RWPE1 (cell line): ENCODE measurements at regions not wholly inside any gene's neighbourhood (a gene's known extent, or its start where the extent isn't known, plus 50 kb on each side); places are given as distances from the start of the nearest gene placed in this dataset.

Experiments used
- CTCF ChIA-PET: fragments of 350-600 bp; sonication (Branson Sonifier 250); formaldehyde crosslinking; extraction: SDS; loops from one replicate; lab custom pipeline; 2021; lab: Yijun Ruan, JAX
- POLR2A ChIA-PET: fragments of 400-600 bp; formaldehyde crosslinking; extraction: SDS; loops from one replicate; lab custom pipeline; 2020; ENCODE audit warnings: antibody characterized with exemption; ENCODE audit not compliant: low non-redundant PET; lab: Yijun Ruan, JAX
- DNase-seq: peaks from one replicate; pipeline ENCODE4 v3.0.0; 2012; ENCODE audit warnings: low spot score
- H3K27ac ChIP-seq: fragments of 450-650 bp; 2 replicates; pipeline ENCODE4 v1.5.1; 2017
- TF ChIP-seq, protein P1 (sequence below): fragments of 450-650 bp; conservative IDR thresholded peaks from 2 replicates; pipeline ENCODE4 v1.5.1; 2017; ENCODE audit warnings: low read depth, mild to moderate bottlenecking

DNA sequence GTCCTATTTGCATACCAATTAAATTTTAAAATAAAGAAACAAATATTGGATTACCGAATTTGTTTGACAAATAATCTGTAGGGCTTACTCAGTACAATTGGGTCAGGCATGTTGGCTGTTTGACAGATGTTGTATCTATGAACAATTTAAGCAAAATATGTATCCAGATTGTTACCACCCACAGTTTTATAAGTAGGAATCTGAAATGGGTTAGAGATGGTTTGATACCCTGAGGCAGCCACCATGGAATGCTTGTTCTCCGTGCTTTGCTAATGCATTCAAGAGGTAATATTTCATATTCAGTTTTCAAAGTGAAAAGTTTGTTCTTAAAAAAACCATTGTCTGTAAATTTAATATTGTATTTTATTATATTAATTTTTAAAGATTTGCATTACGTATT is 285.1 kb upstream of the ARRDC3 start:
- TF ChIP-seq, protein P1, sequence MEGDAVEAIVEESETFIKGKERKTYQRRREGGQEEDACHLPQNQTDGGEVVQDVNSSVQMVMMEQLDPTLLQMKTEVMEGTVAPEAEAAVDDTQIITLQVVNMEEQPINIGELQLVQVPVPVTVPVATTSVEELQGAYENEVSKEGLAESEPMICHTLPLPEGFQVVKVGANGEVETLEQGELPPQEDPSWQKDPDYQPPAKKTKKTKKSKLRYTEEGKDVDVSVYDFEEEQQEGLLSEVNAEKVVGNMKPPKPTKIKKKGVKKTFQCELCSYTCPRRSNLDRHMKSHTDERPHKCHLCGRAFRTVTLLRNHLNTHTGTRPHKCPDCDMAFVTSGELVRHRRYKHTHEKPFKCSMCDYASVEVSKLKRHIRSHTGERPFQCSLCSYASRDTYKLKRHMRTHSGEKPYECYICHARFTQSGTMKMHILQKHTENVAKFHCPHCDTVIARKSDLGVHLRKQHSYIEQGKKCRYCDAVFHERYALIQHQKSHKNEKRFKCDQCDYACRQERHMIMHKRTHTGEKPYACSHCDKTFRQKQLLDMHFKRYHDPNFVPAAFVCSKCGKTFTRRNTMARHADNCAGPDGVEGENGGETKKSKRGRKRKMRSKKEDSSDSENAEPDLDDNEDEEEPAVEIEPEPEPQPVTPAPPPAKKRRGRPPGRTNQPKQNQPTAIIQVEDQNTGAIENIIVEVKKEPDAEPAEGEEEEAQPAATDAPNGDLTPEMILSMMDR: no peak
- DNase-seq: no peak
- CTCF ChIA-PET: no interaction called here
- no peak overlapping the region for H3K27ac ChIP-seq
- POLR2A ChIA-PET: no interaction called here

DNA sequence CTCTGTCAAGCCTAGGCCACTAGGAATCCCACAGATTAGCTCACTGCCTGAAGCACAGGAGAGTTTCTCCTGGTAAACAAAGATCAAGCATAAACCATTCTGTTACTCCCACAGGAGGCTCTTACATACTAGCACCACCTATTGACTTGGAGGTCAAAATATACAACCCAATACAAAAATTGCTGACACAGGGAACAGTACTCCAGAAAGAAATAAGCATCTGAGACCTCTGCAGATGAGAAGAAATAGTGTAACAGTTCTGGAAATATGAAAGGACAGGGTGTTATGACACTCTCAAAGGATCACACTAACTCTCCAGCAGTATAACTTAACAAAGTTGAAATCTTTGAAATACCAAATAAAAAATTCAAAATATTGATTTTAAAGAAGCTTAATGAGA is 269.6 kb upstream of the ARRDC3 start:
- CTCF ChIA-PET: interaction anchor here (2.7 kb wide), 1 partner anchor 11 kb away, joined by 7 read pairs; no protein-coding TSS in a partner anchor
- POLR2A ChIA-PET: no interaction called here
- TF ChIP-seq, protein P1: no peak
- DNase-seq: no peak
- H3K27ac ChIP-seq: no peak overlapping the region

DNA sequence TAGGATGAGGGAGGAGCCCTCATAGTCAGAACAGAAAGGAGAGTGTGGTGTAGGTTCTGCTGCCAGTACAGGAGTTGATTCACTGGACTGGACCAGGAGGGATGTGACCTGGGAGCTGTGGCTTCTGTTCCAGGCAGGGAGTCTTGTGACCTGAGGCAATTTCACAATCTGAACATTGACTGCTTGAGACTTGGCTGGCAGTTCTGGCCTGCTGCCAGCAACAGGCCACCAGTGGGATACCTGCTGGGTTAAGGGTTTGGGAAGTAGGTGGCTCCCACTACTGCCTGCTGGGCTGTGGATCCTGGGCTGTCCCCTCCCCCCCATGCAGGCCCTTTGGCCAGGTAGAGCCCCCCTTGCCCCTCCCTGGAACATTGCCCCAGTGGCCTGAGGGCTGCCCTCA is 268.6 kb upstream of the ARRDC3 start:
- TF ChIP-seq, protein P1: no peak
- CTCF ChIA-PET: interaction anchor here (2.7 kb wide), 1 partner anchor 10 kb away, joined by 7 read pairs; no protein-coding TSS in a partner anchor
- DNase-seq: no peak
- POLR2A ChIA-PET: no interaction called here
- no peak overlapping the region for H3K27ac ChIP-seq

DNA sequence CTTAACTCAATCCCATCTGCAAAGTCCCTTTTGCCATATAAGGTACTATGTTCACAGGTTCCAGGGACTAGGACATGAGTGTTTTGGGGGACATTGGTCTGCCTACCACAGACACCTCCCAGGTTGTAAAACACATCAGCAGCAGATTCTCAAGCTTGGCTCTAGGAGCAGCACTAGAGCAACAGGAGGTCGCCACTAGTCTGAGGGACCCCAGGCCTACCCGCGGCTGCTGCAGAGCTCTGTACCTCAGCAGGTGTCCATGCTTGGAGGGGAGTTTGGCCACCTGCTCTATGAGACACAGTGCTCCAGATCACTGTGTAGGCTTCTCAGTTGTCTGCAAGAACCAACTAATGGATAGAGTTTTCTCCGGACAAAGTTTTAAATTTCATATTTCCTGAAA is 262.2 kb upstream of the ARRDC3 start:
- ChIA-PET CTCF (no interaction called here), POLR2A (no interaction called here)
- H3K27ac ChIP-seq: no peak overlapping the region
- DNase-seq: no peak
- TF ChIP-seq, protein P1: no peak

DNA sequence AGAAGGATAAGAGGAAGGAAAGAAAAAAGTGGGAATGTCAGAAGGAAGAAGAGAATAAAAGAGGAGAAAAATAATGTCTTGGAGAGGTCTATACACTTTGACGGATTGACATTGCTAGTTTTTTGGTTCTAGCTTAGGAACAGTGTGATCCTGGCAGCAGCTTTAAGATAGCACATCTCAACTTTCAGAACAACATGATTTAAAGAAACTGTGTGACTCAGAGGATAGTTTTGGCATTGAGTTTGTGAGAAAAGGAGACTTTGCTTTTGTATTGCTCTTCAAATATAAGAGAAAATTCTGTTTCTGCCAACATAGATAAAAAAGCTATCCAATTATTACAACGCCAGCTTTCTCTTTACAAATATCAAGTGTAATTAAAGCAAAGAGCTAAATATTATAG is 260.7 kb upstream of the ARRDC3 start:
- CTCF ChIA-PET: no interaction called here
- POLR2A ChIA-PET: no interaction called here

DNA sequence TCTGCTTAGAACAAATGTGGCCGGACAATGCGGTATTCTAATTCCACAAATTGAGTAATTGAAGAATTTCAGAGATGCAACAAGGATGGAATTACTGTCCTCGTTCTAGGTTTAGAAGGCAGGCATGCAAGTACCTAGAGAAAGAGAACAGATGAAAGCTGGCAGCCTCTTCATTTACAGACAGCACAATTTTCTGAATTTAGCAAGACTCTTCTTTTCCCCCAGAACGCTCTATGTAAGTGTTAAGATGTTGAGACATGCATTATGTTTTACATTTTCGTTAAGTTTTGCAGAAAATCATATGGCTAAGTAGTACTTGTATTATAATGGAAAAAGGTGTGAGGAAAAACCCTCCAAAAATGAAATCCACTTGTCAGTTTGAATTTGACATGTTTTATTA is 259.5 kb upstream of the ARRDC3 start:
- no peak for DNase-seq
- ChIA-PET POLR2A (no interaction called here), CTCF (interaction anchor here (0.6 to 2.4 kb wide), 9 partner anchors 10 to 654 kb away, joined by 3 to 7 read pairs (median 4); no protein-coding TSS in a partner anchor)
- TF ChIP-seq, protein P1: no peak
- H3K27ac ChIP-seq: no peak overlapping the region

More for the DNA sequence above, 260.7 kb upstream of the ARRDC3 start:
- no peak overlapping the region for H3K27ac ChIP-seq
- TF ChIP-seq, protein P1: no peak
- DNase-seq: no peak
